KOPT-K1 (cell line): ENCODE measurements at regions not wholly inside any gene's neighbourhood (a gene's known extent, or its start where the extent isn't known, plus 50 kb on each side); places are given as distances from the start of the nearest gene placed in this dataset.

ENCODE experiments used
- H3K27ac ChIP-seq: fragments of 200-600 bp; sonication (generic); 2 replicates; pipeline ENCODE4 v1.5.1; 2016; ENCODE audit warnings: antibody characterized with exemption, mild to moderate bottlenecking, low read depth, low read length; ENCODE audit not compliant: poor library complexity, severe bottlenecking
- H3K36me3 ChIP-seq: fragments of 200-600 bp; sonication (generic); 2 replicates; pipeline ENCODE4 v1.5.1; 2017; ENCODE audit warnings: antibody characterized with exemption, mild to moderate bottlenecking, low read length, moderate library complexity; ENCODE audit not compliant: insufficient read depth
- H3K9me3 ChIP-seq: fragments of 200-600 bp; sonication (generic); 2 replicates; pipeline ENCODE4 v1.5.1; 2017; ENCODE audit warnings: antibody characterized with exemption, low read length, mild to moderate bottlenecking; ENCODE audit not compliant: insufficient read depth, poor library complexity, severe bottlenecking

GRCh38 chr10:61356354-61356753 lies 96.8 kb downstream of the TMEM26 start:
- no peaks in the 10 kb centered on the region for H3K36me3 ChIP-seq
- H3K27ac ChIP-seq = no peak overlapping the region
- no peaks in the 10 kb centered on the region for H3K9me3 ChIP-seq

GRCh38 chr10:61355211-61355610 lies 98.0 kb downstream of the TMEM26 start:
- Histone ChIP-seq H3K27ac (no peak overlapping the region), H3K9me3 (no peaks in the 10 kb centered on the region), H3K36me3 (no peaks in the 10 kb centered on the region)

GRCh38 chr10:61354401-61354975 lies 98.7 kb downstream of the TMEM26 start:
- H3K27ac ChIP-seq = no peak overlapping the region
- H3K9me3 ChIP-seq = no peaks in the 10 kb centered on the region
- no peaks in the 10 kb centered on the region for H3K36me3 ChIP-seq

GRCh38 chr10:61350794-61351193 lies 102.4 kb downstream of the TMEM26 start:
- Histone ChIP-seq H3K27ac (no peak overlapping the region), H3K36me3 (no peaks in the 10 kb centered on the region), H3K9me3 (no peaks in the 10 kb centered on the region)

GRCh38 chr10:61350068-61350467 lies 103.1 kb downstream of the TMEM26 start:
- Histone ChIP-seq H3K36me3 (no peaks in the 10 kb centered on the region), H3K9me3 (no peaks in the 10 kb centered on the region), H3K27ac (no peak overlapping the region)

GRCh38 chr10:61346796-61347413 lies 106.3 kb downstream of the TMEM26 start:
- Histone ChIP-seq H3K9me3 (no peaks in the 10 kb centered on the region), H3K27ac (no peak overlapping the region), H3K36me3 (no peaks in the 10 kb centered on the region)

GRCh38 chr10:61343796-61344195 lies 109.4 kb downstream of the TMEM26 start:
- no peaks in the 10 kb centered on the region for H3K36me3 ChIP-seq
- no peaks in the 10 kb centered on the region for H3K9me3 ChIP-seq
- no peak overlapping the region for H3K27ac ChIP-seq

- Histone ChIP-seq H3K27ac (no peak overlapping the region), H3K9me3 (no peaks in the 10 kb centered on the region), H3K36me3 (no peaks in the 10 kb centered on the region)
Measured at GRCh38 chr10:61342858-61343572, 110.2 kb downstream of the TMEM26 start.

GRCh38 chr10:61341008-61341407 lies 112.2 kb downstream of the TMEM26 start:
- no peaks in the 10 kb centered on the region for H3K36me3 ChIP-seq
- no peak overlapping the region for H3K27ac ChIP-seq
- no peaks in the 10 kb centered on the region for H3K9me3 ChIP-seq

- H3K36me3 ChIP-seq = no peaks in the 10 kb centered on the region
Measured at GRCh38 chr10:61338146-61338545, 115.0 kb downstream of the TMEM26 start.

GRCh38 chr10:61337741-61338140 lies 115.4 kb downstream of the TMEM26 start:
- H3K27ac ChIP-seq = no peak overlapping the region
- no peaks in the 10 kb centered on the region for H3K36me3 ChIP-seq
- no peaks in the 10 kb centered on the region for H3K9me3 ChIP-seq

More at GRCh38 chr10:61338146-61338545, 115.0 kb downstream of the TMEM26 start:
- H3K9me3 ChIP-seq = no peaks in the 10 kb centered on the region
- no peak overlapping the region for H3K27ac ChIP-seq

- no peak overlapping the region for H3K27ac ChIP-seq
- H3K9me3 ChIP-seq = no peaks in the 10 kb centered on the region
- H3K36me3 ChIP-seq = no peaks in the 10 kb centered on the region
Measured at GRCh38 chr10:61336831-61337230, 116.3 kb downstream of the TMEM26 start.

GRCh38 chr10:61335359-61335758 lies 117.8 kb downstream of the TMEM26 start:
- no peaks in the 10 kb centered on the region for H3K36me3 ChIP-seq
- peaks cover 7% of the 10 kb centered on the region for H3K9me3 ChIP-seq
- no peak overlapping the region for H3K27ac ChIP-seq

GRCh38 chr10:61332581-61332980 lies 120.6 kb downstream of the TMEM26 start:
- peaks cover 33% of the 10 kb centered on the region for H3K9me3 ChIP-seq
- H3K27ac ChIP-seq = no peak overlapping the region

GRCh38 chr10:61330669-61331068 lies 122.5 kb downstream of the TMEM26 start:
- no peaks in the 10 kb centered on the region for H3K36me3 ChIP-seq
- H3K27ac ChIP-seq = no peak overlapping the region
- H3K9me3 ChIP-seq = peaks cover 33% of the 10 kb centered on the region

More at GRCh38 chr10:61332581-61332980, 120.6 kb downstream of the TMEM26 start:
- no peaks in the 10 kb centered on the region for H3K36me3 ChIP-seq

- H3K27ac ChIP-seq = no peak overlapping the region
- no peaks in the 10 kb centered on the region for H3K36me3 ChIP-seq
- peaks cover 33% of the 10 kb centered on the region for H3K9me3 ChIP-seq
Measured at GRCh38 chr10:61329854-61330253, 123.3 kb downstream of the TMEM26 start.
